ENCODE measurements at regions not wholly inside any gene's neighbourhood (a gene's known extent, or its start where the extent isn't known, plus 50 kb on each side); places are given as distances from the start of the nearest gene placed in this dataset.

DNA sequence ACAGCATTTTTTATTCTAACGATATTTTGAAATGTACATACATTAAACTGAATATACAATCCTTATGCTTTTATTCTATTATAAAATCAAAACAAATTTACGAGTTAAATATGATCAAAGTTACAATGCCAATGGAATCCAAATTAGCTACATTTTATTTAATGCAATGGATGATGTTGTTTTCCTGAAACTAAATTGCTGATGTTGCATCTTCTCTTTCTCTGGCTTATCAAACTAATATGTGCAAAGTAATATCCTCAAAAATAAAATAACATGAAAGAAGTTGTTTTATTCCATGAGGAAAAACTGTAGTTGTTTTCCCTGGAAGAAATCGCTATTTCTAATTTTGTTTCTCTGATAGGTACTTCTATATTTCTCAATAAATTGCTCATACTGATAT lies 106.8 kb downstream of the ASB9 start:
- no peak overlapping the region for H3K4me3 ChIP-seq (ENCODE audit: low read length)
- no peak for DNase-seq (ENCODE audit: low read depth)
- TF ChIP-seq, protein P1, sequence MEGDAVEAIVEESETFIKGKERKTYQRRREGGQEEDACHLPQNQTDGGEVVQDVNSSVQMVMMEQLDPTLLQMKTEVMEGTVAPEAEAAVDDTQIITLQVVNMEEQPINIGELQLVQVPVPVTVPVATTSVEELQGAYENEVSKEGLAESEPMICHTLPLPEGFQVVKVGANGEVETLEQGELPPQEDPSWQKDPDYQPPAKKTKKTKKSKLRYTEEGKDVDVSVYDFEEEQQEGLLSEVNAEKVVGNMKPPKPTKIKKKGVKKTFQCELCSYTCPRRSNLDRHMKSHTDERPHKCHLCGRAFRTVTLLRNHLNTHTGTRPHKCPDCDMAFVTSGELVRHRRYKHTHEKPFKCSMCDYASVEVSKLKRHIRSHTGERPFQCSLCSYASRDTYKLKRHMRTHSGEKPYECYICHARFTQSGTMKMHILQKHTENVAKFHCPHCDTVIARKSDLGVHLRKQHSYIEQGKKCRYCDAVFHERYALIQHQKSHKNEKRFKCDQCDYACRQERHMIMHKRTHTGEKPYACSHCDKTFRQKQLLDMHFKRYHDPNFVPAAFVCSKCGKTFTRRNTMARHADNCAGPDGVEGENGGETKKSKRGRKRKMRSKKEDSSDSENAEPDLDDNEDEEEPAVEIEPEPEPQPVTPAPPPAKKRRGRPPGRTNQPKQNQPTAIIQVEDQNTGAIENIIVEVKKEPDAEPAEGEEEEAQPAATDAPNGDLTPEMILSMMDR (conservative IDR thresholded peaks at IDR 0.05; ENCODE audit: low read length) = no peak

DNA sequence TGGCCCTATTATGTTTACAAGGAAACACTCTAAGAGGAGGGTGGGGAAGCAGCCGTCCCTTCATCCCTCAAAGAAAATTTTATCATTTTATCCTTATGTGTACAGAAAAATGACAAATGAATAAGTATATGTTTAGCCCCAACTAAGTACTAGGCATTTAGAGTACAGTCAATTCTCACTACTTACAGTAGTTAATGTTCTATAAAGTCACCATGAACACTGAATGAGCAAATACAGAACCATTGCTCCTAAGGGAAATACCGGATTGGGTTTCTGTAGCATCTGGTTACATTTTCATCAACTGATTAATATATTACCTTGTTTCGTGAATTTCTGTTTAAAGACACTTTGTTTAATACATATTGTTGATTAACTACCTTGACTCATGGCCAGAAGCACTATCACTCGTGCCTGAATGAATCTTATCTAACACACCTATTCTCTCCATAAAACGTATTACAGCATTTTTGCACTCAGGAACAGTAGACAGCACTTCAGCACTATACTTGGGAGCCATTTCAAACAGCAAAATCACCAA lies 109.3 kb downstream of the ASB9 start:
- no peak for DNase-seq (ENCODE audit: low read depth)
- TF ChIP-seq, protein P1 (conservative IDR thresholded peaks at IDR 0.05; ENCODE audit: low read length) = no peak
- no peak overlapping the region for H3K4me3 ChIP-seq (ENCODE audit: low read length)

DNA sequence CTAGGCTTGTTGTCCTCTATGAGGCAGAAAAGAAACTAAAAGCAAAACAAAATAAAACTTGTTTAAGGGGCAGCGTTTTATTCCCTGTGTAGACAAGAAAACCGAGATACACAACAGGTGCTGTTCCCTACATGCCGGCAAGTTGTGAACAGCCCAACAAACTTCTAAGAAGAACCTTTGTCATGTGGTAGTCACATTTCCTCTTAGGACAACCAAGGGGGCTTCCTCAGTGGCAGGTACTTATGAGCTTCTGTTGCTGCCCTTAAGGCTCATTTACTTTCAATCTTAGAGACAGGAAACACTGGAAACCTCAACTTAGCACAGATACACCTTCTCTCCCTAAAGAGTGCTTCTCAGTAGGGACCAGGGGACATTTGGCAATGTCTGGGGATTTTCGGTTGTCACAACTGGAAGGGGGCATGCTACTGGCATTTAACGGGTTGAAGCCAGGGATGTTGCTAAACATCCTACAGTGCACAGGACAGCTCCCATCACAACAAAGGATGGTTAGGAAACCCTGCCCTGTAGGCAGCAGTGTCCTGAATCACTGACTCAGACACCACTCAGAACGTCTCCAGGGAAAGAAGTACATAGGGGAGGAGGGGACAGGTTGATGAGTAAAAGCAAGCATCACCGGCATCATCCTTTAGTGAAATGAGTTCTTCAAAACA lies 111.0 kb downstream of the ASB9 start:
- DNase-seq (ENCODE audit: low read depth) = no peak
- TF ChIP-seq, protein P1 (conservative IDR thresholded peaks at IDR 0.05; ENCODE audit: low read length) = no peak
- H3K4me3 ChIP-seq (ENCODE audit: low read length) = no peak overlapping the region

DNA sequence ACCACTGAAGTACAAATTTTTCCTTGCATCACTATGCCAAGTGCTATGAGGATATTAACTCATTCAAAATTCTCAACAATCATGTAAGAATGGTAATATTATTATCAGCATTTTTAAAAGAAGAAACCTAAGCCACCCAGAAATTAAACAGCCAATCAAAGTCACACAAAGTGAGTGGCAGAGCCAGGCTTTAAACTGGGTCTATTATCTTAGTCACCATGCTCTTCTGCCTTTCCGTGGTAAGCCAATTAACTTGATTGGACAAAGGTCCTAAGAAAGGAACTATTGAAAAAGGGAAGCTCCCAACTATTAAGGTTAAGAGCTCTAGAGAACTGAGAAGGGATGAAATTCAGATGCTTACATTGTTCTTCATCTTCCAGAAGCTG lies 111.5 kb downstream of the ASB9 start:
- DNase-seq (ENCODE audit: low read depth) = no peak
- TF ChIP-seq, protein P1 (conservative IDR thresholded peaks at IDR 0.05; ENCODE audit: low read length) = no peak
- no peak overlapping the region for H3K4me3 ChIP-seq (ENCODE audit: low read length)

DNA sequence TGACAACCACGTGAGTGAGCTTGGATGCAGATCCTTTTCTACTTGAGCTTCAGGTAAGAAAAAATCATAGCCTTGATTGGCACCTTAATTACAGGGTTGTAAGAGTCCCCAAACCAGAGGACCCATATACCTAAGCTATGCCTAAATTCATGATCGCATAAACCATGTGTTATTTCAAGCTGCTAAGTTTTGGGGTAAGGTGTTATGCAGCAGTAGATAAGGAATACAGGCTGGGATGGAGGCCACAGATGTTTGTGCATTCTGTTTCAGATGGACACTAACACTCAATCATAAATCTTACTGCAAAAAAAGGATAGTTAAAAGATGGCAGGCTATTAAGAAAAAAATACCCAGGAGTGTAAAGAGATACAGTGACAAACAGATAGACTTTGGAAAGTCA lies 112.3 kb downstream of the ASB9 start:
- no peak for DNase-seq (ENCODE audit: low read depth)
- H3K4me3 ChIP-seq (ENCODE audit: low read length) = no peak overlapping the region
- TF ChIP-seq, protein P1 (conservative IDR thresholded peaks at IDR 0.05; ENCODE audit: low read length) = no peak

DNA sequence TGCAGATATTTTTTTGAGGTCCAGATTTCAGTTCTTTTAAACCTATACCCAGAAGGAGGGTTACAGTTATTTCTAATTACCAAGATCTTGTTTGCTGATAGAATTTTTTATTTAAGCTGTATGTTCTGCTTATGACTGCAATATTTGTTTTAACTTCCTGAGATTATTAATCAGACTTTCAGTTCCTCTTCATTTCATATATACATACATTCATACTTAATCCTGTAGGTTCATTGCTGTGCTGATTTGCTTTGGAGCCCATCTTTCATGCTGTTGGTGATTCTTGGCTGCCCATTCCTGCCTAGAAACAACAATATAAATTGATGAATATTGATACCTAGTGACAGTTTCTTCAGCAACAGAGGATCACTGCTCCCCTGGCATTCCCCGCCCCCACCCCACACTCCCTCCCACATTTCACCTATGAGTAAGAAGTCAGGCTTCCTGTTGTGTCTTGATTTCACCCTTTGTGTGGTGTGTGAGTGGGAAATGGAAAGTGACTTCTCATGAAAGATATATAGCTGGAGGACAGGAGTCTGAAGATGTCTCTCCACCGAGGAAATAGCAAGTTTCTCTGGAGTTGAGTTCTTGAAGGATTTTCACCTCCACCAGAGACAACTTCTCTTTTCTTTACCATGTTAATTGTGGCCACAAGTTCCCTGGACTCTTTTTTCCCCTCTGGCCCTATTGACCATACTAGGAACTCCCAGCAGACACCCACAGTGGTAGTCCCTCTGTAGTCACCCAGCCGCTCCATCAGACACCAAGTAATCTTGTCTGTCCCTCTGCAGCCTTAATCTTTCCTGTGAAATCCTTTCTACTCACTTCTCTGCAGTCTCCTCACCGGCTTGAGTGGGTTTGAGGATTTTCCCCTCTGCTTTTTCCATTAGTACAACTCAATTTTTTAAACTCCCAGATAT lies 118.4 kb downstream of the ASB9 start:
- no peak overlapping the region for H3K4me3 ChIP-seq (ENCODE audit: low read length)
- TF ChIP-seq, protein P1 (conservative IDR thresholded peaks at IDR 0.05; ENCODE audit: low read length) = no peak
- no peak for DNase-seq (ENCODE audit: low read depth)
